GM12865 (cell line): ENCODE measurements at regions not wholly inside any gene's neighbourhood (a gene's known extent, or its start where the extent isn't known, plus 50 kb on each side); places are given as distances from the start of the nearest gene placed in this dataset.

ENCODE experiments used
- DNase-seq: peaks from one replicate; pipeline ENCODE4 v3.0.0; 2010; ENCODE audit warnings: low read depth
- H3K4me3 ChIP-seq: 2 replicates; pipeline ENCODE4 v1.5.1; 2011; ENCODE audit warnings: mild to moderate bottlenecking, low read depth, low read length, control low read depth
- CTCF ChIP-seq: IDR thresholded peaks from 2 replicates; pipeline ENCODE4 v1.5.1; 2011; ENCODE audit warnings: low read length, control low read depth, low read depth, inconsistent platforms; ENCODE audit not compliant: insufficient read depth; ENCODE audit errors: missing control alignments

GRCh38 chr11:104487046-104487806 is 323.3 kb upstream of the PDGFD start:
- no peak for DNase-seq
- no peak for TF ChIP-seq CTCF
- H3K4me3 ChIP-seq, result no peak overlapping the region

DNA sequence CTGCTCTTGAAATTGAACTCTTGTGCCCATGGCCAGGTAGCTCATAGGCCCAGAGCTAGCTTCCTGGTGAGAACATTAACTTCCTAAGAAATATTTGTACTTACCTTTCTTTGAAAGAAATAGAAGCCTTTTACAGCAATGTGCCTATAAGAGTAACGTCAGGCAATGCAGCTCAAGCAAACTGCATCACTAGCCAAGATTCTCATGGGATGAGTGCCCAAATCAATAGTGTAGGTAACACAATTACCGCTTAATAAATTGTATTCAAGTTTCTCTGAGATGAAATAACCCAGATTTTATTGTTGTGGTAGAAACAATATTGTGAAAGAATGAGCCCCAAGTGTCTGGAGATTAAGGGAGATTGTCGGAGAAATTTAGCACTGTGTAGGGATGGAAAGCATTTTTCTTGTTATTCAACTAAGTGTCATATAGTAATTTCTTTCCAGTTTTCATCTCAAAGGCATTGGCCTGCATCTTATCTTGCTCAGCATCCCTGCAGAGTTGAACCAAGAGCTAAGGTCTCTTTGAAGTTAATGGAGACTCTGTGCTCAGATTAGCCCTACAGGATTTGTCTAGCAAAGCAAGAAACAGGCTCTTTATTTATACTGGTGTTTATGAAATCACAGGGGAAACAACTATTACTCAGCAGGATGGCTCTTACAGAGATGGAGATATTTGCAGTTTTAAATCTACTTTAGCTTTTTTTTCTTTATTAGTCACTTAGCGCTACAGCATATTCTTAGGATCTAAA is 321.0 kb upstream of the PDGFD start:
- DNase-seq, result no peak
- no peak for TF ChIP-seq CTCF
- H3K4me3 ChIP-seq, result no peak overlapping the region

DNA sequence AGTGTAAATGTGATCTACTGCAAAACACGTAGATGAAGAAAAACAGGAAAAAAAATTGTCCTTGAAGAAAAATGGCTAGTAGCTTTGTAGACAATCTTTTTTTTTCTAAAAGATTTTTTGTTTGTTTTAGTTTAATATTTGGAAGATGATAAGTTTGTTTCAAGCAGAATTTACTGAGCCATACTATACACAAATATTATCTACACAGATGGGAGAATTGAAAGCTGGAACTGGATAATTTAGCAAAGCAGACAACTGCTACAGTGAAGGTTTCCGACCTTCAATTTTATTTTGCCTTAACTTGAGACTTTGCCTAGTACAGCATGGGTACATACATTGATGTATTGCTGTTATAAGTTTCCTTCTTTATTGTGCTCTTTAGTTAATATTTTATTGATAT is 313.0 kb upstream of the PDGFD start:
- H3K4me3 ChIP-seq, result no peak overlapping the region
- TF ChIP-seq CTCF, result no peak
- no peak for DNase-seq

- H3K4me3 ChIP-seq, result no peak overlapping the region
- no peak for TF ChIP-seq CTCF
- no peak for DNase-seq
Measured at GRCh38 chr11:104476454-104476853, 312.5 kb upstream of the PDGFD start.

DNA sequence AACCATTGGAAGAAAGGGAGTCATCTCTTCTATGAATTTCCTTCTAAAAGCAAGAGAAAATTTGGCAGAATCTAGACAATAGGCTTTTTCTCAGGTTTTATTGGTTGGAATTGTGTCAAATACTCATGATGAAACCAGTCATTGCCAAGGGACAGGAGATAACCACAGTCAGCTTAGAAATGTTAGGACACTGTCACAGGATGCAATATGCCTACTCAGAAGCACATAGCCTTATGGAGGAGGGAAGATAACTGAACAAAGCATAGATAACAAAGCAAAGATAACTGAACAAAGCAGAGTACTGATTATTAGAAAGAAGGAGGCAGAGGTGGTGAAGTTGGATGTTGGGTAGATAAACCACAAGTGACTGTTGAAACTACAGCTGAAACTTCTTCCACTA is 303.5 kb upstream of the PDGFD start:
- DNase-seq, result no peak
- H3K4me3 ChIP-seq, result no peak overlapping the region
- TF ChIP-seq CTCF, result no peak

DNA sequence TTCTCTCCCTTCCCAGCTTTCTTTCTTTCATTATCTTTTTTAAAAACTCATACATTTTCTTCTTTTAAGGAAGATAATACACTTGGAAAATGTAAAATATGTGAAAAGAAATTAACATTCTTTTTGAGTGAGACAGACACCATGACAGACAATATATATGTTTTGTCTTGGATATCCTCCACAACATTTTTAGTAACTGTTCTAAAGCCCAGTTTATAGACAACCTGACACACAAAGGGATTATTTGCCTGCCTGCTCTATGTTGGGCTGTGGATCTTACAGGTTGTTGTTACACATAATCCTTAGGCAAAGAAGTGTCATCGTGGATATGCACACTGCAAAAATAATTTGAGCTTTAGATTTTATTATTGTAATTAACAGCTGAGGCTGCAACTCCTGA is 301.4 kb upstream of the PDGFD start:
- H3K4me3 ChIP-seq, result no peak overlapping the region
- TF ChIP-seq CTCF, result no peak
- no peak for DNase-seq
